Mesendoderm (in vitro differentiated cells): ENCODE measurements at regions not wholly inside any gene's neighbourhood (a gene's known extent, or its start where the extent isn't known, plus 50 kb on each side); places are given as distances from the start of the nearest gene placed in this dataset.
"Not testable (repeated sequence)": the region's sequence is repeated elsewhere in the genome, so short reads cannot be mapped to it uniquely, and the experiment has no call there.

Experiments
- DNase-seq: peaks from one replicate; pipeline ENCODE4 v3.0.0; 2013
- H2AK5ac ChIP-seq: 2 replicates; pipeline ENCODE4 v1.6.1; 2013; ENCODE audit warnings: low read length, inconsistent platforms
- H2BK120ac ChIP-seq: 2 replicates; pipeline ENCODE4 v1.6.1; 2013; ENCODE audit warnings: low read depth, mild to moderate bottlenecking, low read length, moderate library complexity, mixed read lengths
- H2BK15ac ChIP-seq: replicated peaks from 2 replicates; pipeline ENCODE4 v1.6.1; 2013; ENCODE audit warnings: low read depth, mild to moderate bottlenecking, moderate library complexity
- H2BK5ac ChIP-seq: 2 replicates; pipeline ENCODE4 v1.6.1; 2013; ENCODE audit warnings: low read length, inconsistent platforms
- H3K18ac ChIP-seq: 2 replicates; pipeline ENCODE4 v1.6.1; 2013; ENCODE audit warnings: mild to moderate bottlenecking, low read length, mixed read lengths
- H3K23ac ChIP-seq: one replicate; pipeline ENCODE4 v1.6.1; 2013; ENCODE audit warnings: low read length
- H3K27ac ChIP-seq: 2 replicates; pipeline ENCODE4 v1.5.1; 2013; ENCODE audit warnings: low read depth, mild to moderate bottlenecking, inconsistent platforms, low read length, moderate library complexity
- H3K27me3 ChIP-seq: 2 replicates; pipeline ENCODE4 v1.6.1; 2013; ENCODE audit warnings: low read length, control low read depth, mild to moderate bottlenecking, inconsistent platforms; ENCODE audit not compliant: insufficient read depth, poor library complexity
- H3K36me3 ChIP-seq: 2 replicates; pipeline ENCODE4 v1.6.1; 2013; ENCODE audit warnings: low read length, inconsistent platforms; ENCODE audit not compliant: control insufficient read depth, insufficient read depth
- H3K4ac ChIP-seq: one replicate; pipeline ENCODE4 v1.6.1; 2013; ENCODE audit warnings: low read depth, mild to moderate bottlenecking, low read length, moderate library complexity
- H3K4me1 ChIP-seq: 2 replicates; pipeline ENCODE4 v1.6.1; 2013; ENCODE audit warnings: low read depth, low read length, inconsistent platforms; ENCODE audit not compliant: control insufficient read depth
- H3K4me2 ChIP-seq: 2 replicates; pipeline ENCODE4 v1.6.1; 2013; ENCODE audit warnings: low read length
- H3K4me3 ChIP-seq: 2 replicates; pipeline ENCODE4 v1.5.1; 2013; ENCODE audit warnings: mild to moderate bottlenecking, low read length
- H3K56ac ChIP-seq: one replicate; pipeline ENCODE4 v1.6.1; 2013; ENCODE audit warnings: low read length
- H3K79me1 ChIP-seq: 2 replicates; pipeline ENCODE4 v1.6.1; 2013; ENCODE audit warnings: low read length, inconsistent platforms
- H3K79me2 ChIP-seq: 2 replicates; pipeline ENCODE4 v1.6.1; 2013; ENCODE audit warnings: mild to moderate bottlenecking, low read length; ENCODE audit not compliant: control insufficient read depth, insufficient read depth
- H3K9ac ChIP-seq: 2 replicates; pipeline ENCODE4 v1.6.1; 2013; ENCODE audit warnings: low read length, inconsistent platforms
- H4K5ac ChIP-seq: one replicate; pipeline ENCODE4 v1.6.1; 2013; ENCODE audit warnings: low read length
- H4K8ac ChIP-seq: one replicate; pipeline ENCODE4 v1.6.1; 2013; ENCODE audit warnings: low read depth, mild to moderate bottlenecking, control low read depth, low read length, moderate library complexity
- WGBS: extraction: QIAGEN DNeasy Blood & Tissue Kit; methylation state at CpG from one replicate; pipeline ENCODE4 v1.1.7; 2013; ENCODE audit warnings: low lambda C conversion rate, missing lambda C conversion rate; ENCODE audit not compliant: insufficient coverage; ENCODE audit errors: extremely low coverage; 5-methylcytosine and 5-hydroxymethylcytosine counted together

DNA sequence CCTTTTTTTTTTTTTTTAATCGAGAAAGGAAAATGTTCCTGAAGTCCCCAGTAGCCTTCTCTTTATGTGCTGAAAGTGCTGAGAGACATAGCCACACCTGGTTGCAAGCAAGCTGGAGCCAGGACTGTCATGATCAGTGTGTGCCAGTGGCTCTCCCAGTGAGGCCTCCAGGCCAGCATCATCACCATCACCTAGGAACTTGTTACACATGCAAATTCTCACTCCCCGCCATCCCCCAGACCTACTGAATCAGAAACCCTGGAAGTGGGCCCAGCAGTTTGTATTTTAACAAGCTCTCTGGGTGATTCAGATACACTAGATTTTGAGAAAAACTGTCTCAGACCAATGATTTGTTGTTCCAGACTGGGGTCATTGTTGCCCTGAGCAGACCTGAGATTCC, 181.9 kb upstream of the GLRA1 start:
- H3K4me3 ChIP-seq: no peak overlapping the region
- no peak overlapping the region for H2BK120ac ChIP-seq
- H4K5ac ChIP-seq: no peak overlapping the region
- no peak overlapping the region for H4K8ac ChIP-seq
- H2BK15ac ChIP-seq: no peak overlapping the region
- H3K27ac ChIP-seq: no peak overlapping the region
- WGBS: no CpG with 5 or more reads among the region's 2 CpGs
- H3K23ac ChIP-seq: no peak overlapping the region
- H3K56ac ChIP-seq: no peak overlapping the region
- no peaks in the 10 kb centered on the region for H3K36me3 ChIP-seq
- H3K9ac ChIP-seq: no peak overlapping the region
- H3K27me3 ChIP-seq: no peaks in the 10 kb centered on the region
- peaks cover 12% of the 10 kb centered on the region for H3K4me1 ChIP-seq
- no peak overlapping the region for H3K4me2 ChIP-seq
- H3K79me1 ChIP-seq: no peaks in the 10 kb centered on the region
- no peak overlapping the region for H3K18ac ChIP-seq
- H2AK5ac ChIP-seq: no peak overlapping the region
- H3K4ac ChIP-seq: no peak overlapping the region
- no peaks in the 10 kb centered on the region for H3K79me2 ChIP-seq
- no peak overlapping the region for H2BK5ac ChIP-seq
- peak; percentile 6 for DNase-seq

DNA sequence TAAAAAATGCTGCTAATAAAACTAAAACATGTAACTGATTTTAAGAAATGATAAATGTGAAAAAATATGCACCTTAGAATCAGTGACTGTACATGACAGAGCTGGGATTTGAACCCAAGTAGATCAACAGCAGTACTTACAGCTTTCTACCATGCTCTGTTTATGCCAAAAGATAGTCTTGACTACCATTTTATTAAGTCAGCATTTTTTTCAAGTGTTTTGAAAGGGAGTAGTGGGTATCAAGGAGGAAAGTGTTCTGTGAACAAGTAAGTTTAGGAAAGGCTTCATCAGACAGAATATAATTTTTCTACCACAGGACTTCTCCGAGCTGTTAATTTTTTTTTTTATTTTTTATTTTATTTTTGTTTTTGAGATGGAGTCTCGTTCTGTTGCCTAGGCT, 180.4 kb upstream of the GLRA1 start:
- H3K56ac ChIP-seq: no peak overlapping the region
- H2BK5ac ChIP-seq: no peak overlapping the region
- H3K36me3 ChIP-seq: no peaks in the 10 kb centered on the region

DNA sequence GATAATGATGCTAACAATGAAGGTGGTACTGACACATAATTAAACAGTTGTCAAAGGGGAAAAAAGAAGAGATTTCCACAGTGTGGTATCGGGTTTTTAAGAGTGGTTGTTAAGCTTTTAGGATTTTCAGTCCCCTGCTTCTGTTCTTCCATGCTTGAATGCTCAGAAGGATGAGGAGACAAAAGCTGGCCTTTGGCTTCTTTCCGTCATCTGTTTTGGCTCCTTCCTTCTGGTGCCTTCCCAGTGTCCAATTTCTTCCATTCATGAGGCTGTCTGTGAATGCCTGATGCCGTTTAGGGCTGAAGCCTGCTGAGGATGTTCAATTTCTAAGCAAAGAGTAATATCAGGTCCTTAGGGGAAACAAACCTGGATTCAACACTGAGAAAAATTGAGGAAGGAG, 179.6 kb upstream of the GLRA1 start:
- Histone ChIP-seq H3K36me3 (no peaks in the 10 kb centered on the region), H3K23ac (no peak overlapping the region), H3K27ac (no peak overlapping the region), H3K4me3 (no peak overlapping the region), H4K5ac (no peak overlapping the region), H3K9ac (no peak overlapping the region), H3K79me2 (no peaks in the 10 kb centered on the region), H2BK120ac (no peak overlapping the region), H2BK5ac (no peak overlapping the region), H3K79me1 (no peaks in the 10 kb centered on the region), H2AK5ac (no peak overlapping the region), H3K56ac (no peak overlapping the region), H3K4me2 (no peak overlapping the region), H3K4me1 (peaks cover 12% of the 10 kb centered on the region), H2BK15ac (no peak overlapping the region), H3K18ac (no peak overlapping the region), H3K4ac (no peak overlapping the region), H4K8ac (no peak overlapping the region), H3K27me3 (no peaks in the 10 kb centered on the region)
- no CpG with 5 or more reads among the region's 3 CpGs for WGBS
- no peak for DNase-seq

More for the DNA sequence above, 180.4 kb upstream of the GLRA1 start:
- H3K4me2 ChIP-seq: no peak overlapping the region
- H3K4me3 ChIP-seq: no peak overlapping the region
- H3K27me3 ChIP-seq: no peaks in the 10 kb centered on the region
- H2BK15ac ChIP-seq: no peak overlapping the region
- peaks cover 12% of the 10 kb centered on the region for H3K4me1 ChIP-seq
- no peaks in the 10 kb centered on the region for H3K79me2 ChIP-seq
- H4K8ac ChIP-seq: no peak overlapping the region
- no peak overlapping the region for H3K4ac ChIP-seq
- no peak overlapping the region for H3K9ac ChIP-seq
- no peak overlapping the region for H2BK120ac ChIP-seq
- WGBS: no CpG with 5 or more reads among the region's 2 CpGs
- no peak overlapping the region for H2AK5ac ChIP-seq
- H3K18ac ChIP-seq: no peak overlapping the region
- H3K23ac ChIP-seq: no peak overlapping the region
- no peak for DNase-seq
- no peaks in the 10 kb centered on the region for H3K79me1 ChIP-seq
- H4K5ac ChIP-seq: no peak overlapping the region
- no peak overlapping the region for H3K27ac ChIP-seq

DNA sequence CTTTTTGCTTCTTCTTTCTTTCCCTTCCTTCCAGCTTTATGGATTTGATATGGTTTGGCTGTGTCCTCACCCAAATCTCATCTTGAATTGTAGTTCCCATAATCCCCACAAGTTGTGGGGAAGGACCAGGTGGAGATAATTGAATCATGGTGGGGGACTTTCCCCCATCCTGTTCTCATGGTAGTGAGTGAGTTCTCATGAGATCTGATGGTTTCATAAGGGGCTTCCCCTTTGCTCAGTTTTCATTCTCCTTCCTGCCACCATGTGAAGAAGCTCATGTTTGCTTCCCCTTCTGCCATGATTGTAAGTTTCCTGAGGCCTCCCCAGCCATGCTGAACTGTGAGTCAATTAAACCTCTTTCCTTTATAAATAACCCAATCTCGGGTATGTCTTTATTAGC, 178.3 kb upstream of the GLRA1 start:
- WGBS: no CpG with 5 or more reads among the region's 1 CpG
- H3K23ac ChIP-seq, H2BK120ac ChIP-seq, H3K79me2 ChIP-seq, H3K4me3 ChIP-seq, H3K4ac ChIP-seq, H2AK5ac ChIP-seq, H4K5ac ChIP-seq, H2BK5ac ChIP-seq, H3K18ac ChIP-seq, H3K36me3 ChIP-seq, H3K79me1 ChIP-seq, H3K4me2 ChIP-seq, H3K56ac ChIP-seq, H3K9ac ChIP-seq, H4K8ac ChIP-seq, H3K27ac ChIP-seq, H2BK15ac ChIP-seq, DNase-seq, H3K27me3 ChIP-seq: not testable (repeated sequence)
- H3K4me1 ChIP-seq: peaks cover 12% of the 10 kb centered on the region

DNA sequence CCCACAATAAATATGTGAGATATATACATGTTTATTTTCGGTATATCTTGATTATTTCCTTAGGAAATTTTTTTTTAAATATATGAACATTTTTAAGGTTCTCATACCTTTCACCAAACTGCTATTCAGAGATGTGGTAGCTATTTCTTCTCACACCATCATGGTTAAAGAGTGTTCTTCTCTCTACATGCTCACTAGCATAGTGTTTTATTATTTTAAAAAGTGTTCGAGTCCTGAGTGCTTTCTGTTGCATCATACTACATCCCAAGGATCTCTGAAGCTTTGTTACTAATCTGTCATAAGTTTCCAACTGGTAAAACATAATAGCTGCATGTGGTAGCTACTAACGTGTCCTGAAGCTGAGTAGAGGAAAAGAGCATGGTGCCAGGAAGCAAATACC, 177.4 kb upstream of the GLRA1 start:
- no peak overlapping the region for H2AK5ac ChIP-seq
- H3K23ac ChIP-seq: no peak overlapping the region
- no peak overlapping the region for H4K5ac ChIP-seq
- no CpG with 5 or more reads among the region's 3 CpGs for WGBS
- no peaks in the 10 kb centered on the region for H3K27me3 ChIP-seq
- H3K27ac ChIP-seq: no peak overlapping the region
- DNase-seq: no peak
- no peak overlapping the region for H3K9ac ChIP-seq
- H2BK15ac ChIP-seq: no peak overlapping the region
- no peak overlapping the region for H3K56ac ChIP-seq
- H3K18ac ChIP-seq: no peak overlapping the region
- H3K36me3 ChIP-seq: no peaks in the 10 kb centered on the region
- H3K4me1 ChIP-seq: peaks cover 3% of the 10 kb centered on the region
- no peak overlapping the region for H4K8ac ChIP-seq
- no peak overlapping the region for H2BK5ac ChIP-seq
- H3K4ac ChIP-seq: no peak overlapping the region
- H3K4me2 ChIP-seq: no peak overlapping the region
- no peaks in the 10 kb centered on the region for H3K79me1 ChIP-seq
- H3K79me2 ChIP-seq: no peaks in the 10 kb centered on the region
- H2BK120ac ChIP-seq: no peak overlapping the region
- no peak overlapping the region for H3K4me3 ChIP-seq

DNA sequence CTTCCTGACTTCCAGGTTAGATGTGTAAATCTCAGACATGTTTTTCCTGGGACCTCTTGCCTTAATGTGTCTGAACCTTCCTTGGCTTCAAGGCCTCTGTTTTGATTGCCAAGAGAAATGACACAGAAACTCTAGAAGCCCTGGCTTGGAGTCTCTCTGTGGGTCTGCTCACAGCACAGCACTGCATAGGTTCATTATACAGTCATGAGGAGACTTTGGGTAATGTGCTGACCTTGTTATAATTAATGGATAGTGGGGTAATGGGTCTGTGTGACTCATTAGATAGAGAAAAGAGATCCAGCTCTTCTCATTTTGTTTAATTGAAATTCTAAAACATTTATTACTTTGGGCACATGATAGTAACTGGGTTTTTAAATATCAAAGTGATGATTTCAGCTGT, 175.8 kb upstream of the GLRA1 start:
- H2BK120ac ChIP-seq: no peak overlapping the region
- H3K23ac ChIP-seq: no peak overlapping the region
- no peaks in the 10 kb centered on the region for H3K36me3 ChIP-seq
- no peak overlapping the region for H3K9ac ChIP-seq
- H2BK15ac ChIP-seq: no peak overlapping the region
- no peak overlapping the region for H3K56ac ChIP-seq
- no peak overlapping the region for H3K18ac ChIP-seq
- no peak overlapping the region for H3K4ac ChIP-seq
- H3K79me2 ChIP-seq: no peaks in the 10 kb centered on the region
- H3K4me3 ChIP-seq: no peak overlapping the region
- no peaks in the 10 kb centered on the region for H3K27me3 ChIP-seq
- H3K79me1 ChIP-seq: no peaks in the 10 kb centered on the region
- no peak overlapping the region for H3K27ac ChIP-seq
- no peak overlapping the region for H4K8ac ChIP-seq
- H2AK5ac ChIP-seq: no peak overlapping the region
- H4K5ac ChIP-seq: no peak overlapping the region
- H2BK5ac ChIP-seq: no peak overlapping the region
- DNase-seq: no peak
- H3K4me1 ChIP-seq: no peaks in the 10 kb centered on the region
- no peak overlapping the region for H3K4me2 ChIP-seq
